Adipose tissue (tissue), 3 donors: ENCODE measurements at regions not wholly inside any gene's neighbourhood (a gene's known extent, or its start where the extent isn't known, plus 50 kb on each side); places are given as distances from the start of the nearest gene placed in this dataset.

Experiments used
- H3K27ac ChIP-seq: one replicate; pipeline ENCODE4 v1.5.1; 2013; ENCODE audit warnings: low read depth, low read length
- WGBS, 3 donors: extraction: QIAGEN DNeasy Blood & Tissue Kit; methylation state at CpG; one replicate each; pipeline ENCODE4 v1.1.7; 2013; 5-methylcytosine and 5-hydroxymethylcytosine counted together
- donor health status: healthy with polysubstance abuse.
- donor health status: Bipolar disorder and iron deficiency.
- donor health status: healthy.

- 51 to 79% (median 54%) methylated on average over 5 of the region's 5 CpGs for WGBS, 3 donors
- H3K27ac ChIP-seq, result no peak overlapping the region
These were observed 209.9 kb downstream of the LY86 start for GRCh38 chr6:6798448-6798860.

DNA sequence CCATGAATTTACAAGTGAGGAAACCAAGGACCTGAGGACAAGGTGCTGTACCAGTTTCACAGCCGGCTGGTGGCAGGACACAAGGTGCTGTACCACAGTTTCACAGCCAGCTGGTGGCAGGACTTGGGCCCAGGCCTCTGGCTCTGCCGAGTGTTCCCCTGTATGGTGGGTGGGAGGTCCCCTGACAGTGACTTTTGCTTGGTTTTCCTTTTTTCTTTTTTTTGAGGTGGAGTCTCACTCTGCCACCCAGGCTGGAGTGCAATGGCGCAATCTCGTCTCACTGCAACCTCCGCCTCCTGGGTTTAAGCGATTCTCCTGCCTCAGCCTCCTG is 212.4 kb downstream of the LY86 start:
- 73 to 96% (median 82%) methylated on average over 6 of the region's 6 CpGs for WGBS, 3 donors
- H3K27ac ChIP-seq, result no peak overlapping the region

- 92 to 95% (median 92%) methylated on average over 9 of the region's 9 CpGs for WGBS, 3 donors
- H3K27ac ChIP-seq, result no peak overlapping the region
These were observed 213.2 kb downstream of the LY86 start for GRCh38 chr6:6801635-6802218.

GRCh38 chr6:6803180-6803977 is 214.9 kb downstream of the LY86 start:
- H3K27ac ChIP-seq, result no peak overlapping the region
- 70 to 80% (median 75%) methylated on average over 18 of the region's 18 CpGs for WGBS, 3 donors

DNA sequence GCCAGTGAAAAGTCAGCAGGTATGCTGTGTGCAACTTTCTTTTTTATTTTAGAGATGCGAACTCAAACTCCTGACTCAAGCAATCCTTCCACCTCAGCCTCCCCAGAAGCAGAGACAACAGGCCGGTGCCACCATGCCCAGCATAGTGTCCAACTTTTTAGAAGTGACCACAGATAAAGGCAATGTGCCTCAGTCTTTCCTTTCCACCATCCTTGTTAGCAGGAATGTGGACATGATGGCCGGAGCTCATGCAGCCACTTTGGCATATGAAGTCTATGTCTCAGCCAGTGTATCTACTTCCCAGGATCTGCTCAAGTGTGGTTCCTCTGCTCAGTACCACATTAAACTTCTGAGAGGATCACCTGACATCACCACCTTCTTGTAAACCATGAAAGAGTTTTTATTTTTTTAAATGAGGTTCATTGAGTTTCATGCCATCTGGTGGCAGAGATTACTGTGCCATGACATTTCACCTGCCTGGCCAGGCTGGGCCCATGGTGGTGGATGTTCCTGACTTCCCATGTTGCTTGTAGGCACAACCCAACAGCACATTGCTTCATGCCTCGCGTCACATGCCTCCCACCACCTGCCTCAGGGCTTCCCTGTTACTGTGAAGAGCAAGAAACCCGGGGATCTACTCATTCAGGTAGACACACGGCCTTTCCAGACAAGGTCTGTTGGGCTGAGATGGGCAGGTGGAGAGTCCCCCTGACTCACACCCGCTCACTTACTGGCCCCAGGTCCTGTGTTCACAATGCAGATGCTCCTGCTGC is 216.5 kb downstream of the LY86 start:
- WGBS, 3 donors, result 88 to 92% (median 91%) methylated on average over 8 of the region's 8 CpGs
- H3K27ac ChIP-seq, result no peak overlapping the region

GRCh38 chr6:6806844-6807518 is 218.5 kb downstream of the LY86 start:
- 47 to 82% (median 51%) methylated on average over 12 of the region's 12 CpGs for WGBS, 3 donors

DNA sequence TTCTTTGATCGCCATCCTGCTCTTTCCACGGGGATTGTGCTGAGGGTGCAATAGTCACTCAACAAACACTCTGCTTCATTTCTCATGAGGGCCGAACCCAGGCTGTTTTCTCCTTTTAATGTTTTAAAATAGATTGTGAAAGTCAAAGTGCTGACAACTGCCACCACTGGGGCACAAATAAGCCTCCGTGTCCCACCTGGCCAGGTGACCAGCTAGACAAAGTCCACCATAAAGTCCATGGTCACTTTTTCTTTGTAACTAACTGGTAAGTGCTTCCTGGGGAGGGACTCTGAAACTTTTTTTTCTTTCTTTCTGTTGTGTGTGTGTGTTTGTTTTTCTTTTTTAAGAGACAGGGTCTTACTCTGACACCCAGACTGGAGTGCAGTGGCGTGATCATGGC is 219.8 kb downstream of the LY86 start:
- WGBS, 3 donors, result 84 to 97% (median 95%) methylated on average over 5 of the region's 5 CpGs
- no peak overlapping the region for H3K27ac ChIP-seq

More at GRCh38 chr6:6806844-6807518, 218.5 kb downstream of the LY86 start:
- no peak overlapping the region for H3K27ac ChIP-seq

DNA sequence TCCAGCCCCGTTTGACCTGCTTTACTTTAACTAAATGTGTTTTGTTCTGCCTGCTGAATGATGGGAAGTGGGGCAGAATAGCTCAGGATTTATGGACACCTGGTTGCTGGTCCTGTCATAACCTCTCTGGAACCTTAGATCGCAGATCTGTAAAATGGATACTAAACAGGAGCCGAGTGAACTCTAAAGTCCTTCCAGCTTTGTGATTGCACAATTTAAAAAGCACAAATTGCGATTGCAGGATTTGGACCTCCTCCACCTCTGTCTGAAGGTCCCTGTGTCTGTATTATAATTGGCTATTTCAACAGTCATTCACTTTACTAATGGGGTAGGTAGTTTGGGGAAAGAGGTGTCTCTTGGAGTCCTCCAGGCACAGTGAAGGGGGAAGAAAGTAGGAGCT is 220.4 kb downstream of the LY86 start:
- 59 to 80% (median 62%) methylated on average over 4 of the region's 4 CpGs for WGBS, 3 donors
- no peak overlapping the region for H3K27ac ChIP-seq

GRCh38 chr6:6810727-6811126 is 222.2 kb downstream of the LY86 start:
- H3K27ac ChIP-seq, result no peak overlapping the region

GRCh38 chr6:6811128-6812009 is 222.8 kb downstream of the LY86 start:
- WGBS, 3 donors, result 7 to 8% (median 8%) methylated on average over 16 of the region's 16 CpGs
- H3K27ac ChIP-seq, result no peak overlapping the region

More at GRCh38 chr6:6810727-6811126, 222.2 kb downstream of the LY86 start:
- 57 to 71% (median 65%) methylated on average over 6 of the region's 6 CpGs for WGBS, 3 donors

GRCh38 chr6:6812427-6812826 is 223.9 kb downstream of the LY86 start:
- H3K27ac ChIP-seq, result no peak overlapping the region
- WGBS, 3 donors, result 82 to 99% (median 98%) methylated on average over 2 of the region's 2 CpGs

- WGBS, 3 donors, result 73 to 83% (median 74%) methylated on average over 5 of the region's 5 CpGs
- no peak overlapping the region for H3K27ac ChIP-seq
These were observed 227.2 kb downstream of the LY86 start for GRCh38 chr6:6815732-6816131.

DNA sequence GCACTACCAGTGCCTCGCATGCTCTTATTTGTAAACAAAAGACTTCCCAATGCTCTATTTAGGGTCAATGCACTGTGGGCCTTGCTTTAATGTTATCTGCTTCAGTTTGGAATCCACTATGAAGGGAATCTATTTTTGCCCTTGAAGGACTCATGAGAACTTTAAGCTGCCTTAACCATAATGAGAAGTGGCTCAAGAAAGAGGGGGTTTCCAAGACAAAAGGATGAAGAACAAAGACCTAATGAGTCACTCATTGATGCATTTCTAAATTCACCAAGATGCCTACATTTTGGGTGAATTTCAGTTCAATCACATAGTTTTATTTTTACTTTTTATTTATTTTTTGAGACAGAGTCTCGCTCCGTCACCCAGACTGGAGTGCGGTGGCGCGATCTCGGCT is 228.2 kb downstream of the LY86 start:
- H3K27ac ChIP-seq, result no peak overlapping the region
- WGBS, 3 donors, result 92 to 97% (median 95%) methylated on average over 7 of the region's 7 CpGs

DNA sequence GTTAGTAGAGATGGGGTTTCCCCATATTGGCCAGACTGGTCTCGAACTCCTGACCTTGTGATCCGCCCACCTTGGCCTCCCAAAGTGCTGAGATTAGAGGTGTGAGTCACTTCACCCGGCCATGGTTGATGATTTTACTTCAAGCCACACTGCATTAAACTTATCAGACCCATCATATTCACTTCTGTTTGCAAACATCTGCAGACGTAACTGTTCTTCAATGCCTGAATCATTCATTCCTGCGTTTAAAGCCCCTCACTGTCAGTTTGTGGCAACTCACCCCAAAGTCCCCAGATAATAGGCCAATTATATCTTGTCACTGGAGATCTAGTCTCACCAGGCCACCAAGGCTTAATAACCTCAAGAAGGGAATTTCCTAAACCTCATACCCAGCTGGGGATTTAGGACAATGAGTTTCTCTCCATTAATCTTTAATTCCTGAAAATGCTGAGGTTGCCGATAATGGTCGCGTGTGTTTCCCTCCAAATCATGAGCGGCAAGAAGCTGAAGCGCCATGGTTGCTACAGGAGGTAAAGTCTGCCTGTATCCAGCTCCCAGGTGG is 229.6 kb downstream of the LY86 start:
- 91 to 95% (median 94%) methylated on average over 10 of the region's 10 CpGs for WGBS, 3 donors

DNA sequence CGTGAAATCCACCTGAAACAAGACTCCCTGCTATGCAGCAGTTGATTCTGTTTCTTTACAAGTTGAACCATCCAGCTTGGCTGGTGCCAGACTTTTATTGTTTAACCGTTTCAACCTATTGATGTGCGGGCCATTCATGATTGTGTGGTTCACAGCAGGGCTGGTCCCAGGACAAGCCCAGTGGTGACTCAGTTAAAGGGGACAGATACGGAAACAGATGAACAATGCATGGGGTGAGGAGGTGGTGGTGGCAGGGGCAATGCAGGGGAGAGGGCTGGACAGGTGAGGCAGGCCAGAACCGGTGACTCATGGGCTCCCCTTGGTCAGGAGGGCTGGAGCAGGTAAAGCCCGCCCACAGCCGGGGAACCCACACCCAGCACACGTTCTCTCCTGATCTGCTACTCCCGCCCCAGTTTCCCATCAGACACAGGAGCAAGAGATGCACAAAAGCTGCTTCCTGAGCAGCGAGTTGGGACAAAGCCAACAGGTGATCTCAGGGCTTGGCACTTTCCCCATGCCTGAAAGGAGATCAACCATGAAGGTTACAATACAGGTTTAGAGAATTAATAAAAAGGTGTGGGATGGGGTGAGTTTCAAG is 232.2 kb downstream of the LY86 start:
- WGBS, 3 donors, result 57 to 82% (median 73%) methylated on average over 10 of the region's 10 CpGs
- H3K27ac ChIP-seq, result no peak overlapping the region

More for the DNA sequence above, 229.6 kb downstream of the LY86 start:
- no peak overlapping the region for H3K27ac ChIP-seq

DNA sequence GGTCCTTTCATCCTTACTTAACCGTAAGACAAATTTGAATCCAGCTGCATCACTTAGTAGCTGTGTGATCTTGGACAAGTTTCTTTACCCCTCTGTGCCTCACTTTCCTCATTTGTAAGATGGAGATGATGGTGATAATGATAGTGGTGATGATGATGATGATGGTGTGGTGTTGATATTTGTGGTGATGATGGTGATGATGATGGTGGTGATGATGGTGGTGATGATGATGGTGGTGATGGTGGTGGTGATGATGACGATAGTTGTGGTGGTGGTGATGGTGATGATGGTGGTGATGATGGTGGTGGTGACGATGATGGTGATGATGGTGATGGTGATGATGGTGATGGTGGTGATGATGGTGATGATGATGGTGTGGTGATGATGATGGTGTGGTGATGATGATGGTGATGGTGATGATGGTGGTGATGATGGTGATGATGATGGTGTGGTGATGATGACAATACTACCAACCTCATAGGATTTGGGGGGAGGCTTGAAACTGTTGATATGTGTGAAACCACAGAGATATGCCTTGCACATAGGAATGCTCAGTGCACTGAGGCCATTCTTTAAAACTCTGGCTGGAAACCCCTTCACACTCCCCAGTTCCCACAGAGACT is 233.2 kb downstream of the LY86 start:
- H3K27ac ChIP-seq, result no peak overlapping the region
- WGBS, 3 donors, result 82 to 84% (median 83%) methylated on average over 3 of the region's 3 CpGs

GRCh38 chr6:6823030-6823429 is 234.5 kb downstream of the LY86 start:
- WGBS, 3 donors, result 75 to 85% (median 83%) methylated on average over 6 of the region's 6 CpGs
- no peak overlapping the region for H3K27ac ChIP-seq
